ENCODE measurements at regions not wholly inside any gene's neighbourhood (a gene's known extent, or its start where the extent isn't known, plus 50 kb on each side); places are given as distances from the start of the nearest gene placed in this dataset.

DNA sequence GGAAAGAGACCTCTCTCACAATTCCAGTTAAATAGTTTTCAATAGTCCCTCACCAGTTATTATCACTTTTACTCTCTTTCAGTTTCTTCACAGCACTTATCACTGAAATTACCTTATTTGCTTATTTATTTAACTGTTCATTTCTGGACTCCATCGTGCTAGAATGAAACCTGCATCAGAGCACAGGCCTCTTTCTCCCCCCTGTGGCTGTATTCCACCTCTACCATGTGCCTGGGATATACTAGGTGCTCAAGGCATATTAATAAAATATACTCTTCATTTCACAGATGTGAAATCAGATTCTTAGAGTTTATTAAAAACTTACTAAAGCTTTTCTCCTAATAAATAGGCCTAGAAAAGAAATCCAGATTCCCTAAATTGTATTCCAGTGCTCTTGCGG, 308.9 kb upstream of the MON1B start:
- Histone ChIP-seq H3K36me3 (ENCODE audit: control insufficient read depth in 1 of 2, insufficient read depth in 2 of 2, low read depth in 1 of 2, low read length in 2 of 2) (no peaks in the 10 kb centered on the region), H3K23ac (ENCODE audit: low read length in 2 of 2) (no peak overlapping the region), H3K4me1 (ENCODE audit: control insufficient read depth, insufficient read depth, low read depth, low read length) (no peaks in the 10 kb centered on the region), H2AFZ (ENCODE audit: low read depth, low read length) (no peak overlapping the region), H3K79me1 (replicated peaks; ENCODE audit: low read length, poor library complexity, severe bottlenecking) (no peaks in the 10 kb centered on the region), H2BK12ac (ENCODE audit: low read length in 2 of 2) (no peak overlapping the region), H2BK120ac (ENCODE audit: low read depth, low read length) (no peak overlapping the region), H3K4me2 (ENCODE audit: low read length, poor library complexity, severe bottlenecking) (no peak overlapping the region), H3K18ac (ENCODE audit: low read depth in 1 of 2, low read length in 2 of 2) (no peak overlapping the region), H4K8ac (ENCODE audit: low read length) (no peak overlapping the region), H3K9ac (ENCODE audit: low read length) (no peak overlapping the region), H3K4ac (ENCODE audit: low read depth in 1 of 2, low read length in 2 of 2) (no peak overlapping the region), H2BK15ac (ENCODE audit: low read depth, poor library complexity, severe bottlenecking) (no peak overlapping the region), H2BK5ac (ENCODE audit: low read depth, low read length, poor library complexity, severe bottlenecking) (no peak overlapping the region), H4K91ac (ENCODE audit: low read length) (no peak overlapping the region), H3K9me3 (ENCODE audit: control insufficient read depth, low read length) (no peaks in the 10 kb centered on the region), H2AK5ac (ENCODE audit: low read length, severe bottlenecking) (no peak overlapping the region), H3K27me3 (ENCODE audit: control insufficient read depth in 1 of 2, insufficient read depth in 1 of 2, low read length in 2 of 2) (no peaks in the 10 kb centered on the region), H3K4me3 (ENCODE audit: insufficient read depth in 1 of 2, low read depth in 1 of 2, low read length in 2 of 2) (no peak overlapping the region), H3K14ac (ENCODE audit: low read length in 2 of 2) (no peak overlapping the region), H3K27ac (ENCODE audit: low read length, poor library complexity, severe bottlenecking) (no peak overlapping the region)
- 90% methylated on average over 2 of the region's 2 CpGs for WGBS
- no peak for DNase-seq

DNA sequence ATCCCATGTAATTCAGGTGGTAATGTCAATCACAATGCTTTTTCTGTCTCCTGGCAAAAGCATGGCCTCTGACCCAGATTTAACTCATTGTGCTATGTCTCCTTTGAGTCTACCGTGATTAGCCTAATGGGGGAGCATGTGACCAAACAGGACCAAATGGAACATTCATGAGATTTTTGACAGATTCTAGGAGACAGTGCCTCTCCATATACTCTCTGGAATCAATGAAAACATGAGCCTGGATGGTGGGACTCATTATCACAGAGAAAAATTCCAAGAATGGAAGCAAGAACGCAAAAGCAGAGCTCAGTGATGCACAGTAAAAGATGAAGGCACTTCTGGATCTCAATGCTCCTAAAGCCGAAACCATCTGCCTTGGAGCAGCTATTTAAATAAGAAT, 307.9 kb upstream of the MON1B start:
- Histone ChIP-seq H3K23ac (ENCODE audit: low read length in 2 of 2) (no peak overlapping the region), H3K4me2 (ENCODE audit: low read length, poor library complexity, severe bottlenecking) (no peak overlapping the region), H2AK5ac (ENCODE audit: low read length, severe bottlenecking) (no peak overlapping the region), H3K79me1 (replicated peaks; ENCODE audit: low read length, poor library complexity, severe bottlenecking) (no peaks in the 10 kb centered on the region), H3K9ac (ENCODE audit: low read length) (no peak overlapping the region), H2BK5ac (ENCODE audit: low read depth, low read length, poor library complexity, severe bottlenecking) (no peak overlapping the region), H3K4ac (ENCODE audit: low read depth in 1 of 2, low read length in 2 of 2) (no peak overlapping the region), H2BK15ac (ENCODE audit: low read depth, poor library complexity, severe bottlenecking) (no peak overlapping the region), H3K18ac (ENCODE audit: low read depth in 1 of 2, low read length in 2 of 2) (no peak overlapping the region), H3K14ac (ENCODE audit: low read length in 2 of 2) (no peak overlapping the region), H3K27ac (ENCODE audit: low read length, poor library complexity, severe bottlenecking) (no peak overlapping the region), H3K9me3 (ENCODE audit: control insufficient read depth, low read length) (no peaks in the 10 kb centered on the region), H3K4me1 (ENCODE audit: control insufficient read depth, insufficient read depth, low read depth, low read length) (no peaks in the 10 kb centered on the region), H4K91ac (ENCODE audit: low read length) (no peak overlapping the region), H3K27me3 (ENCODE audit: control insufficient read depth in 1 of 2, insufficient read depth in 1 of 2, low read length in 2 of 2) (no peaks in the 10 kb centered on the region), H2BK12ac (ENCODE audit: low read length in 2 of 2) (no peak overlapping the region), H2BK120ac (ENCODE audit: low read depth, low read length) (no peak overlapping the region), H3K36me3 (ENCODE audit: control insufficient read depth in 1 of 2, insufficient read depth in 2 of 2, low read depth in 1 of 2, low read length in 2 of 2) (no peaks in the 10 kb centered on the region), H4K8ac (ENCODE audit: low read length) (no peak overlapping the region), H2AFZ (ENCODE audit: low read depth, low read length) (no peak overlapping the region), H3K4me3 (ENCODE audit: insufficient read depth in 1 of 2, low read depth in 1 of 2, low read length in 2 of 2) (no peak overlapping the region)
- DNase-seq: no peak
- 91% methylated on average over 3 of the region's 3 CpGs for WGBS

DNA sequence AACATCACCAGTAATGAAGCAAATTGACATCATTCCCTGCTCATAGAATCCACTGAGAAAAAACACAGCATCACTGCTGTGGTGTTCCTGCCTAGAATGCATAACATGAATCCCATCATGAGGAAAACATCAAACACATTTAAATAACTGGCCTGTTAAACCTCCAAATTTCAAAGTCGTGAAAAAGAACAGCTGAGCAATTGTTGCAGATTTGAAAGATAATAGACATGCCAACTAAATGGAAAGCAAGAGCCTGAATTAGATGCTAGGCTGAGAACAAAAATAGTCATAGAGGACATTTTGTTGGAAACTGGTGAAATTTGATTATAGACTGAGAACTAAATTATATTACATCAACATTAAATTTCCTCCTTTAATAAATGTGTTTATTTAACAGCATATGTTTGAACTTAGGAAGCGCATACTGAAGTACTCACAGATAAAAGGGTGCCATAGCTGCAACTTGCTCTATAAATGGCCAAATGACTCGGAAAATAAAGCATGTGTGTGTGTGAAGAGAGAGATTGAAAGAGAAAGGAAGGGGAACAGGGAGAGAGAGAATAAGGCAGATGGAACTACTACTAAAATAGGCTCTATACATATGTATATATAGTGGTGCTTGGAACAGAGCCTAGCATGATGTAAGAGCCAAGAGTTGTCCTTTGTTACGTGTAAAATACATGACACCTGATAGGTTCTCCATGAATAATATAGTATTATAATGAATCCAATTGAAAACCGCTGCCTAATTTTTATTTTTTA, 305.0 kb upstream of the MON1B start:
- no peak overlapping the region for H2BK12ac ChIP-seq (ENCODE audit: low read length in 2 of 2)
- H3K4me1 ChIP-seq (ENCODE audit: control insufficient read depth, insufficient read depth, low read depth, low read length): no peaks in the 10 kb centered on the region
- no peak overlapping the region for H3K4ac ChIP-seq (ENCODE audit: low read depth in 1 of 2, low read length in 2 of 2)
- no peak overlapping the region for H4K8ac ChIP-seq (ENCODE audit: low read length)
- H3K4me2 ChIP-seq (ENCODE audit: low read length, poor library complexity, severe bottlenecking): no peak overlapping the region
- no peak overlapping the region for H3K27ac ChIP-seq (ENCODE audit: low read length, poor library complexity, severe bottlenecking)
- no peak for DNase-seq
- no peak overlapping the region for H2BK120ac ChIP-seq (ENCODE audit: low read depth, low read length)
- no peak overlapping the region for H3K9ac ChIP-seq (ENCODE audit: low read length)
- H3K79me1 ChIP-seq (replicated peaks; ENCODE audit: low read length, poor library complexity, severe bottlenecking): no peaks in the 10 kb centered on the region
- no peak overlapping the region for H2BK5ac ChIP-seq (ENCODE audit: low read depth, low read length, poor library complexity, severe bottlenecking)
- WGBS: 75% methylated on average over 3 of the region's 5 CpGs
- no peak overlapping the region for H3K4me3 ChIP-seq (ENCODE audit: insufficient read depth in 1 of 2, low read depth in 1 of 2, low read length in 2 of 2)
- no peaks in the 10 kb centered on the region for H3K9me3 ChIP-seq (ENCODE audit: control insufficient read depth, low read length)
- H2BK15ac ChIP-seq (ENCODE audit: low read depth, poor library complexity, severe bottlenecking): no peak overlapping the region
- no peak overlapping the region for H3K23ac ChIP-seq (ENCODE audit: low read length in 2 of 2)
- no peak overlapping the region for H3K18ac ChIP-seq (ENCODE audit: low read depth in 1 of 2, low read length in 2 of 2)
- H2AFZ ChIP-seq (ENCODE audit: low read depth, low read length): no peak overlapping the region
- no peaks in the 10 kb centered on the region for H3K27me3 ChIP-seq (ENCODE audit: control insufficient read depth in 1 of 2, insufficient read depth in 1 of 2, low read length in 2 of 2)
- H4K91ac ChIP-seq (ENCODE audit: low read length): no peak overlapping the region
- no peak overlapping the region for H3K14ac ChIP-seq (ENCODE audit: low read length in 2 of 2)
- H3K36me3 ChIP-seq (ENCODE audit: control insufficient read depth in 1 of 2, insufficient read depth in 2 of 2, low read depth in 1 of 2, low read length in 2 of 2): no peaks in the 10 kb centered on the region
- no peak overlapping the region for H2AK5ac ChIP-seq (ENCODE audit: low read length, severe bottlenecking)

DNA sequence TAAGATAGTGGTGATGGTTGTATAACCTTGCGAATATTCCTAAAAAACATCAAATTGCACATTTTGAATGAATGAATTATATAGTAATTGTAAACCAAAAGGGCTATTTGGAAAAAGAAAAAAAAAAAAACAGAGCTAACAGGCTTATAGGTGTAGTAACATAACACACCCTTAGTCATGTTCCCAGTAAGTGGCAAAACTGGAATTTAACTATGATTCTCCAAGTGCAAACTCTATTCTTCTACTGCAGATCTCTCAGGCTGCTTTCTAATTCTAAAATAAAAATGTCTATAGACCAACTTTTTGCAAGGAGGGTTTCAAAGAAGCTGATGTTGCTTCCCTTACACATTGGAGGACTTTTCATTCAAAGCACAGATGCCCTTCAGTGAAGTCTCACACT, 293.2 kb upstream of the MON1B start:
- no peak for DNase-seq
- Histone ChIP-seq H2BK12ac (ENCODE audit: low read length in 2 of 2) (no peak overlapping the region), H3K4me1 (ENCODE audit: control insufficient read depth, insufficient read depth, low read depth, low read length) (peaks cover 4% of the 10 kb centered on the region), H3K18ac (ENCODE audit: low read depth in 1 of 2, low read length in 2 of 2) (no peak overlapping the region), H3K4me3 (ENCODE audit: insufficient read depth in 1 of 2, low read depth in 1 of 2, low read length in 2 of 2) (no peak overlapping the region), H4K8ac (ENCODE audit: low read length) (no peak overlapping the region), H3K4ac (ENCODE audit: low read depth in 1 of 2, low read length in 2 of 2) (no peak overlapping the region), H3K27ac (ENCODE audit: low read length, poor library complexity, severe bottlenecking) (peak overlapping the region; percentile 57), H2AK5ac (ENCODE audit: low read length, severe bottlenecking) (no peak overlapping the region), H3K23ac (ENCODE audit: low read length in 2 of 2) (no peak overlapping the region), H2BK5ac (ENCODE audit: low read depth, low read length, poor library complexity, severe bottlenecking) (no peak overlapping the region), H2AFZ (ENCODE audit: low read depth, low read length) (no peak overlapping the region), H3K36me3 (ENCODE audit: control insufficient read depth in 1 of 2, insufficient read depth in 2 of 2, low read depth in 1 of 2, low read length in 2 of 2) (no peaks in the 10 kb centered on the region), H3K9ac (ENCODE audit: low read length) (no peak overlapping the region), H3K14ac (ENCODE audit: low read length in 2 of 2) (no peak overlapping the region), H3K4me2 (ENCODE audit: low read length, poor library complexity, severe bottlenecking) (no peak overlapping the region), H3K27me3 (ENCODE audit: control insufficient read depth in 1 of 2, insufficient read depth in 1 of 2, low read length in 2 of 2) (no peaks in the 10 kb centered on the region), H3K9me3 (ENCODE audit: control insufficient read depth, low read length) (peaks cover 7% of the 10 kb centered on the region), H3K79me1 (replicated peaks; ENCODE audit: low read length, poor library complexity, severe bottlenecking) (no peaks in the 10 kb centered on the region), H2BK120ac (ENCODE audit: low read depth, low read length) (no peak overlapping the region), H4K91ac (ENCODE audit: low read length) (no peak overlapping the region), H2BK15ac (ENCODE audit: low read depth, poor library complexity, severe bottlenecking) (no peak overlapping the region)
- no CpG with 5 or more reads among the region's 1 CpG for WGBS

All from mesenchymal stem cell (in vitro differentiated cells and primary cell).